ENCODE measurements at regions not wholly inside any gene's neighbourhood (a gene's known extent, or its start where the extent isn't known, plus 50 kb on each side); places are given as distances from the start of the nearest gene placed in this dataset.
"Not testable (repeated sequence)": the region's sequence is repeated elsewhere in the genome, so short reads cannot be mapped to it uniquely, and the experiment has no call there.

- not testable (repeated sequence) for TF ChIP-seq POLR2A (IDR thresholded peaks at IDR 0.05; ENCODE audit: low read depth, low read length); MAX (IDR thresholded peaks at IDR 0.05; ENCODE audit: insufficient read depth, insufficient read length); POLR2AphosphoS5 (IDR thresholded peaks at IDR 0.05; ENCODE audit: insufficient read depth, low read depth, low read length); CTCF (IDR thresholded peaks at IDR 0.05; ENCODE audit: extremely low read depth in 1 of 2, insufficient read depth in 1 of 2, low read depth in 1 of 2, low read length in 2 of 2); EZH2 (IDR thresholded peaks at IDR 0.05; ENCODE audit: borderline replicate concordance, low read depth, low read length, severe bottlenecking); FOS (IDR thresholded peaks at IDR 0.05; ENCODE audit: borderline replicate concordance, insufficient read depth, low read length); GATA2 (IDR thresholded peaks at IDR 0.05; ENCODE audit: insufficient read depth, insufficient read length, low read depth, low read length)
These were observed 97.4 kb downstream of the TFPI2 start for GRCh38 chr7:93793084-93793697.

Data from endothelial cell of umbilical vein (primary cell).